GM04503 (cell line): ENCODE measurements at regions not wholly inside any gene's neighbourhood (a gene's known extent, or its start where the extent isn't known, plus 50 kb on each side); places are given as distances from the start of the nearest gene placed in this dataset.
A peak's percentile ranks its signal among the peaks of the same experiment; 100 is the strongest.
"Not testable (repeated sequence)": the region's sequence is repeated elsewhere in the genome, so short reads cannot be mapped to it uniquely, and the experiment has no call there.

Source experiments
- DNase-seq: peaks from one replicate; pipeline ENCODE4 v3.0.0-alpha.2; 2012; ENCODE audit warnings: low read depth

DNA sequence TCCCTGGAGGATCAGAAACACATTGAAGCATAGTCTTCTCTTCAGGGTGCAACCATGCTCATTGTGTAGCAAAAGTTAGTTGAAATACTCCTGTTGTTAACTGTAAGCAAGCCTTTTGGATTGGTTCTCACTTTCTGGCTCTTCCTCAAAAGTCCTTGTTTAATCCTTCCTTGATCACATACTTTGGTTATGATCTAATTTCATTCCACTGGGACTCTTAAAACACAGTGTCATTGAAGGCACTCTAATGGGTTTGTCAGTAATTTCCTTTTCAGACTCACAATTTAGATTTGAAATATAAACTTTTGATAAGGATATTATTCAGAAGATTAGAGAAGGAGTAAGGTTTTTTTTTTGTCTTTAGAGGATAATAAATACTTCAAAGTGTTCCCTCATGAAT, 451.7 kb upstream of the SGO1 start:
- DNase-seq, result no peak

DNA sequence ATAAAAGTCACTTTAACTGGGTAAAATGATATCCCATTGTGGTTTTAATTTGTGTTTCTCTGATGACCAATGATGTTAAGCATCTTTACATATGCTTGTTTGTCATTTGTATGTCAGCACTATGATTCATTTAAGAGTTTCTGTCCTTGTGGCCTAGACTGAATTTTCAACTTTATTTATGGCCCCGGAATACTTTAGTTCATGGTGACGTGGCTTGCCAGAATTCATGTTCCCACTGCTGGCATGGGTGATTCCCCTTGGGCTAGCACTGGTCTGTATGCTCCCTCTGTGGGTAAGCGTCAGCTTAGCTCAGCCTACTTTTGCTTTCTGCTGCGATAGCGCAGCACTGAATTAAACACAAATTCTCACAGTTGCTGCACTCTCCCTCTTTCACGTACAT, 436.3 kb upstream of the SGO1 start:
- peak; percentile 91 for DNase-seq

- DNase-seq, result not testable (repeated sequence)
Observed at GRCh38 chr3:20618621-20619020, 432.6 kb upstream of the SGO1 start.

- not testable (repeated sequence) for DNase-seq
Observed at GRCh38 chr3:20618181-20618580, 432.2 kb upstream of the SGO1 start.

GRCh38 chr3:20615982-20616381, 430.0 kb upstream of the SGO1 start:
- not testable (repeated sequence) for DNase-seq

- DNase-seq, result no peak
Observed at GRCh38 chr3:20608054-20608738, 422.2 kb upstream of the SGO1 start.

GRCh38 chr3:20604659-20605058, 418.7 kb upstream of the SGO1 start:
- no peak for DNase-seq

GRCh38 chr3:20589275-20589674, 403.3 kb upstream of the SGO1 start:
- DNase-seq, result no peak

GRCh38 chr3:20588781-20589180, 402.8 kb upstream of the SGO1 start:
- no peak for DNase-seq

GRCh38 chr3:20583648-20584047, 397.6 kb upstream of the SGO1 start:
- no peak for DNase-seq

- peak; percentile 31 for DNase-seq
Observed at GRCh38 chr3:20576228-20576627, 390.2 kb upstream of the SGO1 start.

GRCh38 chr3:20575146-20575545, 389.1 kb upstream of the SGO1 start:
- DNase-seq, result peak; percentile 35

- DNase-seq, result peak; percentile 87
Observed at GRCh38 chr3:20574746-20575145, 388.7 kb upstream of the SGO1 start.

- DNase-seq, result no peak
Observed at GRCh38 chr3:20573175-20573574, 387.2 kb upstream of the SGO1 start.

DNA sequence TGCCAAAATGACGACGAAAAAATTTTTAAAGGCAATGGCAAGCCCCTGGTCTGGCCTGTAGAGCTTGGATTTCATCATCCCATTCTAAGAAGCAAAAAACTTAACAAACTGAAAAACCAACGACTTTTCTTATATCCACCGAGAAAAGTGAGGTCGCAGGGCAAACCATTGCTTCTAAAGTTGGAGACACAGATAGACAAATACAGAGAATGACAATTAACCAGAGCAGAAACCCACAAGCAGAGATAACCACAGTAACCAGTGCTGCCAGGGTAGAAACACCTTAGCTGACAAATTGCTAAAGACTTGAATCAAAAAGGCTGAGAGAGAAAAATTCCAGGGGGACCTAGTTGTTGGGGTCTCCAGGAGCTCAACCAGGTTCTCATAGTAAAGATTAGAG, 386.5 kb upstream of the SGO1 start:
- no peak for DNase-seq

DNA sequence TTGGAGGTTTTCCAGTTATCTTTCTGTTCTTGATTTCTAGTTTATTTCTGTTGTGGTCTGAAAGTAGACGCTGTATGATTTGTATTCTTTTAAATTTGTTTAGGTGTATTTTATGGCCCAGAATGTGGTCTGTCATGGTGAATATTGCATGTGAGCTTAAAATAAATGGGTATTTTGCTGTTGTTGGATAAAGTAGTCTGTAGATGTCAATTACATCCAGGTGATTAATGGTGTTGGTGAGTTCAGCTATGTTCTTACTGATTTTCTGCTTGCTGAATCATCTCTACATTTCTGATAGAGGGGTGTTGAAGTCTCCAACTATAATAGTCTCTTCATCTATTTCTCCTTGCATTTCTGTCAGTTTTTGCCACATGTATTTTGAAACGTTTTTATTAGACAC, 383.3 kb upstream of the SGO1 start:
- no peak for DNase-seq

DNA sequence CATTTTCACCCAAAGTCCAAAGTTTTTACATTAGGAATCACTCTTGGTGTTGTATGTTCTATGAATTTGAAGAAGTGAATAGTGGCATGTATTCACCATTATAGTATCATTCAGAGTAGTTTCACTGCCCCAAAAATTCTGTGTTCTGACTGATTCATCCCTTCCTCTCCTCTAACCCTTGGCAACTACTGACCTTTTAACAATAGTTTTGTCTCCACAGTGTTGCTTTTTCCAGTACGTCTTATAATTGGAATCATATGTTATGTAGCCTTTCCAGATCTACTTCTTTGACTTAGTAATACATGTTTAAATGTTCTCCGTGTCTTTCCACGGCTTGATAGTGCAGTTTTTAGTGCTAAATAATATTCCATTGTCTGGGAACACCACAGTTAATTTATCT, 379.0 kb upstream of the SGO1 start:
- peak; percentile 16 for DNase-seq

DNA sequence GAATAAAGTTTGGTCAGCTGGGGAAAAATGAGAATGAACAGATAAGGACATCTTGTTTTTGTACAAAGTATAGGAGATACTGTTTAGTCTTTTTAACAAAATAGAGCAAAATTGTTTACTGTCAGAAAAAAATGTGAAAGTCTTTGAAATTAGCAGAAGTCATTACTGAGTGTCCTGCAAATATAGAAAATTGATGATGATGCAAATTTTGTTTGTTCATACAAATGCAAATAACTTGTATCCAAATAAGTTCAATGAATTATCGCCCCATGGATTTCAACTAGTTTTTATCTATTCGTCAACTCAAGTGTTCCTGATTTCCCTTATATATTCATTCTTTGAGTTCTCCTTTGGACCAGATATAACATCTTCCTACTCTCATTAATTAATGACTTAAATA, 378.0 kb upstream of the SGO1 start:
- no peak for DNase-seq

DNA sequence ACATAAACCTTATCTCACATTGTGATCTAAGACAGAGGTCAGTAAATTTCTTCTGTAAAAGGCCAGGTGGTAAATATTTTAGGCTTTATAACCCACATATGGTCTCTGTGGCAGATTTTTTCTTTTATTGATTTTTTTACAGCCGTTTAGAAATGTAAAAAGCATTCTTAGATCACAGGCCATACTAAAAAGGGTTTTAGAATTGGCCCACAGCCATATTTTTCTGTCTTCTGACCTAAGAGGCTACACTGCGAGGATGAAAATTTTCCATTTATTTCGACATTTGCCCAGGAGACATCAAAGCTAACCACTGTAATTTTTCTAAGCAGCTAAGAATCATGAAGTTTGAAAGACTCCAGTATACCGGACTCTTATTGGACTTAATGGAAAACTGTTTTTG, 377.2 kb upstream of the SGO1 start:
- no peak for DNase-seq

GRCh38 chr3:20561166-20561565, 375.2 kb upstream of the SGO1 start:
- peak; percentile 14 for DNase-seq

GRCh38 chr3:20560446-20560845, 374.4 kb upstream of the SGO1 start:
- DNase-seq, result not testable (repeated sequence)

DNA sequence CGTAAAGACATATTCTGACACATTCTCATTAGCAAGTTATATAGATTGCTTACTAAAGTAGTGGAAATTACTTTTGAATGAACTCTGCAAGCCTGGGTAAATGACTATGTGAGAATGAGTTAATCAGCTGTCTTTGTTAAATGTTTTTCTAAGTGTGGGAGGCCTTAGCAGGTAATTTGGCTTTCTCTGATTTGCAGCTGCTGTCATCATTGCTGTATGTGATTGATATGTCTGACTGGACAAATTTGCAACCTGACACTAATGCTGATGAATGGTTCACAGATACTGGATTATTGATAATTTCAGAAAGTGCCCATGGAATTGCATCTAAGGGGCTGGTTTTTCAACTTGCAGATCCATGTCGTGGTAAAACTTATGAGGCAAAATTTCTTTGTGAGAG, 372.2 kb upstream of the SGO1 start:
- no peak for DNase-seq

- DNase-seq, result no peak
Observed at GRCh38 chr3:20556661-20557060, 370.7 kb upstream of the SGO1 start.

- no peak for DNase-seq
Observed at GRCh38 chr3:20552605-20553275, 366.7 kb upstream of the SGO1 start.
